ENCODE measurements at regions not wholly inside any gene's neighbourhood (a gene's known extent, or its start where the extent isn't known, plus 50 kb on each side); places are given as distances from the start of the nearest gene placed in this dataset.

- no peak overlapping the region for H2BK5ac ChIP-seq (ENCODE audit: low read length)
- no peaks in the 10 kb centered on the region for H3K36me3 ChIP-seq (replicated peaks in 1 of 2; ENCODE audit: control insufficient read depth in 2 of 2, insufficient read depth in 2 of 2, low read length in 2 of 2)
- no peak overlapping the region for H3K4me3 ChIP-seq (ENCODE audit: low read length in 2 of 2)
- H3K27me3 ChIP-seq (ENCODE audit: control insufficient read depth in 3 of 3, insufficient read depth in 3 of 3, low read depth in 1 of 3, low read length in 3 of 3): no peaks in the 10 kb centered on the region
- no peak overlapping the region for H3K9ac ChIP-seq (ENCODE audit: low read depth, low read length, poor library complexity)
- H3K4me2 ChIP-seq (ENCODE audit: insufficient read depth, low read length, poor library complexity, severe bottlenecking): no peak overlapping the region
- no peak overlapping the region for H2BK120ac ChIP-seq (ENCODE audit: low read depth, low read length)
- H2BK15ac ChIP-seq (ENCODE audit: low read length): no peak overlapping the region
- no peak overlapping the region for H2BK12ac ChIP-seq (ENCODE audit: low read length)
- no peak for DNase-seq (ENCODE audit: low spot score)
- peaks cover 7 to 16% of the 10 kb centered on the region in 2 donors for H3K9me3 ChIP-seq (replicated peaks in 1 of 2; ENCODE audit: control insufficient read depth in 2 of 2, insufficient read depth in 1 of 2, low read depth in 1 of 2, low read length in 2 of 2)
- H4K91ac ChIP-seq (ENCODE audit: low read depth, low read length, poor library complexity): no peak overlapping the region
- H2AK5ac ChIP-seq (ENCODE audit: low read depth, low read length): no peak overlapping the region
- WGBS, 2 donors (ENCODE audit: extremely low coverage in 2 of 2, insufficient read length in 2 of 2, insufficient replicate concordance in 1 of 2): no CpG with 5 or more reads among the region's 2 CpGs
- no peak overlapping the region for H3K27ac ChIP-seq (replicated peaks; ENCODE audit: low read length)
- peaks cover 0 to 5% of the 10 kb centered on the region in 2 donors for H3K4me1 ChIP-seq (ENCODE audit: control insufficient read depth in 2 of 2, insufficient read depth in 1 of 2, low read depth in 1 of 2, low read length in 2 of 2)
- no peak overlapping the region for H4K8ac ChIP-seq (ENCODE audit: low read depth, low read length)
- no peak overlapping the region for H3K4ac ChIP-seq (ENCODE audit: low read length)
- H3K18ac ChIP-seq (ENCODE audit: low read length): no peak overlapping the region
- no peak overlapping the region for H2AFZ ChIP-seq (ENCODE audit: low read length)
- H3K23ac ChIP-seq (ENCODE audit: low read depth, low read length, poor library complexity): no peak overlapping the region
- H3K79me1 ChIP-seq (ENCODE audit: low read depth, low read length): peaks cover 1% of the 10 kb centered on the region
- no peak overlapping the region for H3K14ac ChIP-seq (ENCODE audit: low read length)
Measured at GRCh38 chr12:124230117-124230757, 64.7 kb upstream of the RFLNA start.

- H3K79me1 ChIP-seq (ENCODE audit: low read depth, low read length): peaks cover 1% of the 10 kb centered on the region
- no CpG with 5 or more reads among the region's 3 CpGs for WGBS, 2 donors (ENCODE audit: extremely low coverage in 2 of 2, insufficient read length in 2 of 2, insufficient replicate concordance in 1 of 2)
- H3K14ac ChIP-seq (ENCODE audit: low read length): no peak overlapping the region
- H2BK12ac ChIP-seq (ENCODE audit: low read length): no peak overlapping the region
- H4K8ac ChIP-seq (ENCODE audit: low read depth, low read length): no peak overlapping the region
- no peak overlapping the region for H4K91ac ChIP-seq (ENCODE audit: low read depth, low read length, poor library complexity)
- H2AFZ ChIP-seq (ENCODE audit: low read length): no peak overlapping the region
- H3K27me3 ChIP-seq (ENCODE audit: control insufficient read depth in 3 of 3, insufficient read depth in 3 of 3, low read depth in 1 of 3, low read length in 3 of 3): no peaks in the 10 kb centered on the region
- H3K27ac ChIP-seq (replicated peaks; ENCODE audit: low read length): no peak overlapping the region
- H3K18ac ChIP-seq (ENCODE audit: low read length): no peak overlapping the region
- H3K36me3 ChIP-seq (replicated peaks in 1 of 2; ENCODE audit: control insufficient read depth in 2 of 2, insufficient read depth in 2 of 2, low read length in 2 of 2): no peaks in the 10 kb centered on the region
- no peak overlapping the region for H3K23ac ChIP-seq (ENCODE audit: low read depth, low read length, poor library complexity)
- H3K4ac ChIP-seq (ENCODE audit: low read length): no peak overlapping the region
- DNase-seq (ENCODE audit: low spot score): no peak
- H2BK120ac ChIP-seq (ENCODE audit: low read depth, low read length): no peak overlapping the region
- peaks cover 0 to 5% of the 10 kb centered on the region in 2 donors for H3K4me1 ChIP-seq (ENCODE audit: control insufficient read depth in 2 of 2, insufficient read depth in 1 of 2, low read depth in 1 of 2, low read length in 2 of 2)
- H3K9ac ChIP-seq (ENCODE audit: low read depth, low read length, poor library complexity): no peak overlapping the region
- no peak overlapping the region for H2BK15ac ChIP-seq (ENCODE audit: low read length)
- no peak overlapping the region for H3K4me3 ChIP-seq (ENCODE audit: low read length in 2 of 2)
- H3K4me2 ChIP-seq (ENCODE audit: insufficient read depth, low read length, poor library complexity, severe bottlenecking): no peak overlapping the region
- H3K9me3 ChIP-seq (replicated peaks in 1 of 2; ENCODE audit: control insufficient read depth in 2 of 2, insufficient read depth in 1 of 2, low read depth in 1 of 2, low read length in 2 of 2): peaks cover 7 to 16% of the 10 kb centered on the region in 2 donors
- H2AK5ac ChIP-seq (ENCODE audit: low read depth, low read length): no peak overlapping the region
- H2BK5ac ChIP-seq (ENCODE audit: low read length): no peak overlapping the region
Measured at GRCh38 chr12:124230789-124231188, 64.1 kb upstream of the RFLNA start.

- Histone ChIP-seq H3K79me1 (ENCODE audit: low read depth, low read length) (peaks cover 1% of the 10 kb centered on the region), H2BK12ac (ENCODE audit: low read length) (no peak overlapping the region), H3K4me2 (ENCODE audit: insufficient read depth, low read length, poor library complexity, severe bottlenecking) (no peak overlapping the region), H3K23ac (ENCODE audit: low read depth, low read length, poor library complexity) (no peak overlapping the region), H3K18ac (ENCODE audit: low read length) (peak overlapping the region; percentile 31), H2AK5ac (ENCODE audit: low read depth, low read length) (peak overlapping the region; percentile 56), H2AFZ (ENCODE audit: low read length) (no peak overlapping the region), H3K4me1 (ENCODE audit: control insufficient read depth in 2 of 2, insufficient read depth in 1 of 2, low read depth in 1 of 2, low read length in 2 of 2) (peaks cover 0 to 5% of the 10 kb centered on the region in 2 donors), H3K27ac (replicated peaks; ENCODE audit: low read length) (no peak overlapping the region), H3K27me3 (ENCODE audit: control insufficient read depth in 3 of 3, insufficient read depth in 3 of 3, low read depth in 1 of 3, low read length in 3 of 3) (no peaks in the 10 kb centered on the region), H2BK5ac (ENCODE audit: low read length) (no peak overlapping the region), H4K8ac (ENCODE audit: low read depth, low read length) (no peak overlapping the region), H4K91ac (ENCODE audit: low read depth, low read length, poor library complexity) (no peak overlapping the region), H2BK15ac (ENCODE audit: low read length) (peak overlapping the region; percentile 52), H3K36me3 (replicated peaks in 1 of 2; ENCODE audit: control insufficient read depth in 2 of 2, insufficient read depth in 2 of 2, low read length in 2 of 2) (no peaks in the 10 kb centered on the region), H3K9me3 (replicated peaks in 1 of 2; ENCODE audit: control insufficient read depth in 2 of 2, insufficient read depth in 1 of 2, low read depth in 1 of 2, low read length in 2 of 2) (peaks cover 6 to 16% of the 10 kb centered on the region in 2 donors), H3K4me3 (ENCODE audit: low read length in 2 of 2) (no peak overlapping the region), H2BK120ac (ENCODE audit: low read depth, low read length) (no peak overlapping the region), H3K4ac (ENCODE audit: low read length) (no peak overlapping the region), H3K14ac (ENCODE audit: low read length) (no peak overlapping the region), H3K9ac (ENCODE audit: low read depth, low read length, poor library complexity) (no peak overlapping the region)
- no peak for DNase-seq (ENCODE audit: low spot score)
- no CpG with 5 or more reads among the region's 19 CpGs for WGBS, 2 donors (ENCODE audit: extremely low coverage in 2 of 2, insufficient read length in 2 of 2, insufficient replicate concordance in 1 of 2)
Measured at GRCh38 chr12:124231980-124232653, 62.8 kb upstream of the RFLNA start.

- no peak overlapping the region for H2BK15ac ChIP-seq (ENCODE audit: low read length)
Measured at GRCh38 chr12:124232654-124232987, 62.3 kb upstream of the RFLNA start.

More at GRCh38 chr12:124232654-124232987, 62.3 kb upstream of the RFLNA start:
- H3K36me3 ChIP-seq (replicated peaks in 1 of 2; ENCODE audit: control insufficient read depth in 2 of 2, insufficient read depth in 2 of 2, low read length in 2 of 2): no peaks in the 10 kb centered on the region
- H3K79me1 ChIP-seq (ENCODE audit: low read depth, low read length): peaks cover 1% of the 10 kb centered on the region
- no peak overlapping the region for H3K18ac ChIP-seq (ENCODE audit: low read length)
- H3K4me3 ChIP-seq (ENCODE audit: low read length in 2 of 2): no peak overlapping the region
- H3K4me2 ChIP-seq (ENCODE audit: insufficient read depth, low read length, poor library complexity, severe bottlenecking): no peak overlapping the region
- no peaks in the 10 kb centered on the region for H3K27me3 ChIP-seq (ENCODE audit: control insufficient read depth in 3 of 3, insufficient read depth in 3 of 3, low read depth in 1 of 3, low read length in 3 of 3)
- no peak overlapping the region for H4K91ac ChIP-seq (ENCODE audit: low read depth, low read length, poor library complexity)
- H4K8ac ChIP-seq (ENCODE audit: low read depth, low read length): no peak overlapping the region
- peaks cover 6 to 16% of the 10 kb centered on the region in 2 donors for H3K9me3 ChIP-seq (replicated peaks in 1 of 2; ENCODE audit: control insufficient read depth in 2 of 2, insufficient read depth in 1 of 2, low read depth in 1 of 2, low read length in 2 of 2)
- H3K27ac ChIP-seq (replicated peaks; ENCODE audit: low read length): no peak overlapping the region
- WGBS, 2 donors (ENCODE audit: extremely low coverage in 2 of 2, insufficient read length in 2 of 2, insufficient replicate concordance in 1 of 2): no CpG with 5 or more reads among the region's 3 CpGs
- no peak overlapping the region for H3K4ac ChIP-seq (ENCODE audit: low read length)
- H2AK5ac ChIP-seq (ENCODE audit: low read depth, low read length): no peak overlapping the region
- peaks cover 0 to 5% of the 10 kb centered on the region in 2 donors for H3K4me1 ChIP-seq (ENCODE audit: control insufficient read depth in 2 of 2, insufficient read depth in 1 of 2, low read depth in 1 of 2, low read length in 2 of 2)
- H2BK5ac ChIP-seq (ENCODE audit: low read length): no peak overlapping the region
- H2AFZ ChIP-seq (ENCODE audit: low read length): no peak overlapping the region
- H2BK12ac ChIP-seq (ENCODE audit: low read length): no peak overlapping the region
- no peak for DNase-seq (ENCODE audit: low spot score)
- no peak overlapping the region for H3K14ac ChIP-seq (ENCODE audit: low read length)
- no peak overlapping the region for H3K23ac ChIP-seq (ENCODE audit: low read depth, low read length, poor library complexity)
- no peak overlapping the region for H2BK120ac ChIP-seq (ENCODE audit: low read depth, low read length)
- no peak overlapping the region for H3K9ac ChIP-seq (ENCODE audit: low read depth, low read length, poor library complexity)
